Transverse colon (tissue), 4 donors: ENCODE measurements at regions not wholly inside any gene's neighbourhood (a gene's known extent, or its start where the extent isn't known, plus 50 kb on each side); places are given as distances from the start of the nearest gene placed in this dataset.

Experiments used
- DNase-seq: peaks from one replicate; pipeline ENCODE4 v3.0.0-alpha.2; 2019
- H3K27ac ChIP-seq, 4 donors: fragments of 200-600 bp; sonication (generic); 2 replicates each; pipeline ENCODE4 v1.5.1; 2016 to 2018; ENCODE audit warnings: inconsistent platforms in 4 of 4
- H3K27me3 ChIP-seq: fragments of 200-600 bp; sonication (generic); 2 replicates; pipeline ENCODE4 v1.5.1; 2017; ENCODE audit warnings: inconsistent platforms
- H3K36me3 ChIP-seq, 4 donors: fragments of 200-600 bp; sonication (generic); 2 replicates each; pipeline ENCODE4 v1.5.1; 2017 to 2019; ENCODE audit warnings: inconsistent platforms in 4 of 4
- H3K4me1 ChIP-seq, 4 donors: fragments of 200-600 bp; sonication (generic); 2 replicates each; pipeline ENCODE4 v1.5.1; 2017 to 2020; ENCODE audit warnings: inconsistent platforms in 4 of 4
- H3K4me3 ChIP-seq, 4 donors: fragments of 200-600 bp; sonication (generic); 1 replicate in 1 of 4; 2 replicates in 3 of 4; pipeline versions ENCODE4 v1.5.1 to v1.6.1; 2017 to 2019; ENCODE audit warnings: inconsistent platforms in 4 of 4
- H3K9me3 ChIP-seq, 2 donors: fragments of 200-600 bp; sonication (generic); 2 replicates each; pipeline ENCODE4 v1.5.1; 2017 to 2019; ENCODE audit warnings: inconsistent platforms in 2 of 2
- CTCF ChIP-seq, 5 experiments: fragments of 200-600 bp in 3 of 5; fragments of 450-650 bp in 2 of 5; sonication (generic) in 3 of 5; IDR thresholded peaks; 1 replicate in 2 of 5; 2 replicates in 3 of 5; pipeline ENCODE4 v1.5.1; 2016 to 2017; ENCODE audit warnings: antibody characterized with exemption in 5 of 5, inconsistent platforms in 3 of 5, mild to moderate bottlenecking in 2 of 5, moderate library complexity in 1 of 5
- EP300 ChIP-seq: sonication (generic); formaldehyde crosslinking; IDR thresholded peaks from one replicate; pipeline ENCODE4 v1.6.1; 2017; ENCODE audit warnings: antibody characterized with exemption, low read depth
- POLR2A ChIP-seq: fragments of 450-650 bp; IDR thresholded peaks from one replicate; pipeline ENCODE4 v1.6.1; 2016; ENCODE audit warnings: antibody characterized with exemption, mild to moderate bottlenecking, moderate library complexity
- POLR2AphosphoS5 ChIP-seq, 3 donors: sonication (generic); formaldehyde crosslinking; IDR thresholded peaks; one replicate each; pipeline ENCODE4 v1.6.1; 2016; ENCODE audit warnings: antibody characterized with exemption in 3 of 3
- WGBS, 2 donors: methylation state at CpG; one replicate each; pipeline ENCODE4 v1.1.5; 2018; ENCODE audit warnings: low coverage in 1 of 2; 5-methylcytosine and 5-hydroxymethylcytosine counted together
- in situ Hi-C, 4 donors: fragments of 200-750 bp; cut with MboI; loops; one replicate each; pipeline versions ENCODE4 v1.15.0 to v1.15.1; 2017; ENCODE audit warnings: low sequenced_read_pairs in 3 of 4, low pct_ligation_motif_present in 1 of 4, low pct_unique_long_range_greater_than_20kb in 1 of 4
- intact Hi-C: fragments of 100-400 bp; cut with DNase I; formaldehyde crosslinking; loops from one replicate; pipeline ENCODE4 v1.15.1; 2023; ENCODE audit warnings: low total_unique reads

- in situ Hi-C loops = no loop called here
Observed at GRCh38 chr12:41697161-41697560, 447.5 kb downstream of the GXYLT1 start.

GRCh38 chr12:41684997-41685396, 459.7 kb downstream of the GXYLT1 start:
- no peak for DNase-seq
- no peaks in the 10 kb centered on the region for H3K9me3 ChIP-seq
- H3K4me1 ChIP-seq = no peaks in the 10 kb centered on the region
- H3K27me3 ChIP-seq = no peaks in the 10 kb centered on the region
- in situ Hi-C loops (no loop called here), intact Hi-C loops (no loop called here)
- no peak overlapping the region for H3K4me3 ChIP-seq
- H3K36me3 ChIP-seq = no peaks in the 10 kb centered on the region
- TF ChIP-seq POLR2A = no peak
- TF ChIP-seq CTCF (IDR thresholded peaks at IDR 0.05) = peak; percentile 20 to 47 (median 43)
- TF ChIP-seq EP300 = no peak
- H3K27ac ChIP-seq = no peak overlapping the region

More at GRCh38 chr12:41697161-41697560, 447.5 kb downstream of the GXYLT1 start:
- no peaks in the 10 kb centered on the region for H3K27me3 ChIP-seq
- 65 to 68% methylated on average over 2 of the region's 2 CpGs for WGBS, 2 donors
- no peaks in the 10 kb centered on the region for H3K9me3 ChIP-seq
- no peak overlapping the region for H3K4me3 ChIP-seq
- no peak for DNase-seq
- H3K27ac ChIP-seq = no peak overlapping the region
- H3K4me1 ChIP-seq = no peaks in the 10 kb centered on the region
- no peak for TF ChIP-seq EP300
- TF ChIP-seq POLR2AphosphoS5 (IDR thresholded peaks at IDR 0.05) = no peak
- no peak for TF ChIP-seq CTCF (IDR thresholded peaks at IDR 0.05)
- TF ChIP-seq POLR2A = no peak
- intact Hi-C loops = no loop called here
- H3K36me3 ChIP-seq = no peaks in the 10 kb centered on the region

GRCh38 chr12:41683513-41684240, 461.0 kb downstream of the GXYLT1 start:
- TF ChIP-seq EP300 = no peak
- no peak for TF ChIP-seq POLR2AphosphoS5 (IDR thresholded peaks at IDR 0.05)
- TF ChIP-seq CTCF (IDR thresholded peaks at IDR 0.05) = no peak
- TF ChIP-seq POLR2A = no peak
- H3K9me3 ChIP-seq = no peaks in the 10 kb centered on the region
- no peaks in the 10 kb centered on the region for H3K4me1 ChIP-seq
- intact Hi-C loops = no loop called here
- WGBS, 2 donors = 35 to 43% methylated on average over 4 of the region's 4 CpGs
- no peak for DNase-seq
- H3K27me3 ChIP-seq = no peaks in the 10 kb centered on the region
- in situ Hi-C loops = no loop called here
- H3K27ac ChIP-seq = no peak overlapping the region
- no peaks in the 10 kb centered on the region for H3K36me3 ChIP-seq
- no peak overlapping the region for H3K4me3 ChIP-seq

GRCh38 chr12:41683023-41683422, 461.7 kb downstream of the GXYLT1 start:
- no peaks in the 10 kb centered on the region for H3K4me1 ChIP-seq
- TF ChIP-seq EP300 (no peak), CTCF (IDR thresholded peaks at IDR 0.05) (no peak), POLR2A (no peak), POLR2AphosphoS5 (IDR thresholded peaks at IDR 0.05) (no peak)
- 83 to 85% methylated on average over 2 of the region's 2 CpGs for WGBS, 2 donors
- intact Hi-C loops (no loop called here), in situ Hi-C loops (no loop called here)
- H3K27ac ChIP-seq = no peak overlapping the region
- H3K27me3 ChIP-seq = no peaks in the 10 kb centered on the region
- H3K9me3 ChIP-seq = no peaks in the 10 kb centered on the region
- DNase-seq = no peak
- no peaks in the 10 kb centered on the region for H3K36me3 ChIP-seq
- no peak overlapping the region for H3K4me3 ChIP-seq
